ENCODE measurements at regions not wholly inside any gene's neighbourhood (a gene's known extent, or its start where the extent isn't known, plus 50 kb on each side); places are given as distances from the start of the nearest gene placed in this dataset.

DNA sequence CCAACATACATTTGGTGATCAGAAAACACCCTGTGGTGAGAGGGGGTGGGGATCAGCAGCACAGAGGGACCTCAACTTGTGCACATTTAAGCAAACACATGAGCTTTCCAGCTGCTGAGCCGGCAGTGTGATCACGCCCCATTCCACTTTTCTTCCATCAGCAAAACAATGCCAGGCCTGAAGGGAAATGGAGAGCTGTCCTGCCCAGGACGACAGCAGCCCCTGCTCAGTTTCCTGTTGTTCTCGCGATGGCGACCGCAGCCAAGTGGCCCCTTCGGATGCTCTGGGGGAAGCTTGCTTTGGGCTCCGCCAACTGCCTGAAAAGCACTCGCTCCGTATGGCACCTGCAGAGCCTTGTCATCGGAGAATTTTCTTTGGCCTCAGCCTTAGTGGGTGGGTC is 272.3 kb downstream of the FOXL1 start:
- TF ChIP-seq, protein P1, sequence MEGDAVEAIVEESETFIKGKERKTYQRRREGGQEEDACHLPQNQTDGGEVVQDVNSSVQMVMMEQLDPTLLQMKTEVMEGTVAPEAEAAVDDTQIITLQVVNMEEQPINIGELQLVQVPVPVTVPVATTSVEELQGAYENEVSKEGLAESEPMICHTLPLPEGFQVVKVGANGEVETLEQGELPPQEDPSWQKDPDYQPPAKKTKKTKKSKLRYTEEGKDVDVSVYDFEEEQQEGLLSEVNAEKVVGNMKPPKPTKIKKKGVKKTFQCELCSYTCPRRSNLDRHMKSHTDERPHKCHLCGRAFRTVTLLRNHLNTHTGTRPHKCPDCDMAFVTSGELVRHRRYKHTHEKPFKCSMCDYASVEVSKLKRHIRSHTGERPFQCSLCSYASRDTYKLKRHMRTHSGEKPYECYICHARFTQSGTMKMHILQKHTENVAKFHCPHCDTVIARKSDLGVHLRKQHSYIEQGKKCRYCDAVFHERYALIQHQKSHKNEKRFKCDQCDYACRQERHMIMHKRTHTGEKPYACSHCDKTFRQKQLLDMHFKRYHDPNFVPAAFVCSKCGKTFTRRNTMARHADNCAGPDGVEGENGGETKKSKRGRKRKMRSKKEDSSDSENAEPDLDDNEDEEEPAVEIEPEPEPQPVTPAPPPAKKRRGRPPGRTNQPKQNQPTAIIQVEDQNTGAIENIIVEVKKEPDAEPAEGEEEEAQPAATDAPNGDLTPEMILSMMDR (IDR thresholded peaks at IDR 0.05; ENCODE audit: low read depth, low read length) = no peak
- TF ChIP-seq EZH2phosphoT487 (IDR thresholded peaks at IDR 0.05; ENCODE audit: low read depth) = no peak
